ENCODE measurements at regions not wholly inside any gene's neighbourhood (a gene's known extent, or its start where the extent isn't known, plus 50 kb on each side); places are given as distances from the start of the nearest gene placed in this dataset.

DNA sequence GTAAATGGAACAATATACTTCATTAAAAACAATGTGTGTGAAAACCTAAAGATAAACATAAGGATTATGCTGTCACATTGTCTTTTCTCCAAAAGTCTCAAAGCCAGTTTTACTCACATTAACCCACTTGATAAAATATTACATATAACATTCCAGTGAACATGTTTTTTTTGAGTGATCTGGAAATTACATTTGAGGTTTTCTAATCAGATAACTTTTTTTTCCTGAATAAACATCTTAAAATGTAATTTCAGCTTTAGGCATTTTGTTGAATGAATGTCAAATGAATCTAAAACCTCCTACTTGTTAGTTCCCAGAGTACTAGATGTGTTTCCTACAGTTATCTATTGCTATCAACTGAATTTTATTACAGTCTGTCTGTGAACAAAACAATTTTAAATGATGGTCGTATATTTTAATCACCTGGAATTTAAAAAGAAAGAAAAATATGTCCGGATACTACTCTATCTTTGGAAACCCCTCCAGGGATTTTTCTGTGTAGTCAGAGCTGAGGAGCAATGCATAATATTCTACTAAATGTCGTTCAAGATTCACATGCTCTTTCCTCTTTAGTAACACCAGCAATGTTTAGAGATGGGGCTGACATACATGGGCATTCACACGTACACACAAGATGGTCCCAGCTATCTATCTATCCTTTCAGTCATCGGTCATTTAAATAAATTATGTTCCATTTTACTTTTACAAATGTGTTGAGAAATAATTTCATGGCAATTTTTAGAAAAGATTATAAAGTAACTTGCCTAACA lies 283.9 kb downstream of the KLF12 start:
- no peak for DNase-seq (ENCODE audit: low read depth, low spot score)

GRCh38 chr13:73849292-73849691 lies 284.9 kb downstream of the KLF12 start:
- peak; percentile 45 for DNase-seq (ENCODE audit: low read depth, low spot score)

GRCh38 chr13:73844986-73845385 lies 289.2 kb downstream of the KLF12 start:
- no peak for DNase-seq (ENCODE audit: low read depth, low spot score)

- DNase-seq (ENCODE audit: low read depth, low spot score) = no peak
Observed at GRCh38 chr13:73842626-73843025, 291.6 kb downstream of the KLF12 start.

- no peak for DNase-seq (ENCODE audit: low read depth, low spot score)
Observed at GRCh38 chr13:73842184-73842583, 292.0 kb downstream of the KLF12 start.

DNA sequence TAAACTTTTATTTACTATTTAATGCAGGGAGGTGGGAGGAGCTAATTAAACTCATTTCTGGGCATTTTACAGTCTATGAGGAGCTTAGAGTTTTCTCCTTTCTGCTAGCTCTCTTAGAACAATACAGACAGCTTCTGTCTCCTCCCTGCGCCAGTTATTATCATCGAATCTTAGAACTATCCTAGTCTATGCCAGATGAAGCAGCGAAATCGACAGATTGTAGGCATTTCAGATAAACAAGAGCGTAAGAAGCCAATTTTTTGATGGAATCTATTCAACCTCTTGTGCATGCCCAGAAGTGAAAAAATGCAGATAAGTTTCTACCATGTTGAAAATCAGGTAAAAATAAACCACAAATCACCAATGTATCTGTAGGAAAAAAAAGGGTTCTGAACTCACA lies 297.1 kb downstream of the KLF12 start:
- DNase-seq (ENCODE audit: low read depth, low spot score) = no peak

GRCh38 chr13:73835138-73835721 lies 299.0 kb downstream of the KLF12 start:
- DNase-seq (ENCODE audit: low read depth, low spot score) = peak; percentile 3

DNA sequence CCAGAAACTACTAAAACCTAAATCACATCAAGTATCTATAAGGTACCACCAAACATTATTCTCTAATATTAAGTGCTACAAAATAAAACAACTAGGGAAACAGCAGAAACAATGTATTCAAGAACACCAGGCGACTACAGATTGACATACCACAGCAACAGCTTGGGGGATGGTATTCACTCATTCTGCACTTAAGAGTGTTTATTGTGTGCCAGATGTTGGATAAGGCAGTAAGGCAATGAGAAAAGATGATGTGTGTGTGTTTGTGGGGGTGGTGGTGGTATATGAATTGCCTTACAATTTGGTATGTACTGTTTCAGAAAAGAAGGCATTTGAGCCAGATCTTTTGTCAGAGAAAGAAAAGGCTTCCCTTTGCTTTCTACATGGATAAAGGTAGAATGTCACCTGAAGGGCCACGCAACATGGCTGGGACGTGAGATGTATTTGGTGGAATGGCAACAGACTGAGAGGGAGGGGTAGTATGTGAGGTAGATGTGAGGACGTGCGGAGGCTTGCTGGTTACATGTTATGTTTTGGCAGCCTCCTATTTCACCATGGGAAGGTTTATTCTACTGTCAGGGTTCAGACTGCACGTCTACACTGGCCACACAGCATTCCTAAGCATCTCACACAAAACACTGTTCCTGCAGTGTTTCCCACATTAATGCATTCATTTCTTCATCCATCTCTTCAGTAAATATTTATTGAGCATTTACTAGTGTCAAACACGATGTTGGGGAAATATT lies 300.7 kb downstream of the KLF12 start:
- DNase-seq (ENCODE audit: low read depth, low spot score) = no peak

- DNase-seq (ENCODE audit: low read depth, low spot score) = no peak
Observed at GRCh38 chr13:73832825-73833224, 301.4 kb downstream of the KLF12 start.

DNA sequence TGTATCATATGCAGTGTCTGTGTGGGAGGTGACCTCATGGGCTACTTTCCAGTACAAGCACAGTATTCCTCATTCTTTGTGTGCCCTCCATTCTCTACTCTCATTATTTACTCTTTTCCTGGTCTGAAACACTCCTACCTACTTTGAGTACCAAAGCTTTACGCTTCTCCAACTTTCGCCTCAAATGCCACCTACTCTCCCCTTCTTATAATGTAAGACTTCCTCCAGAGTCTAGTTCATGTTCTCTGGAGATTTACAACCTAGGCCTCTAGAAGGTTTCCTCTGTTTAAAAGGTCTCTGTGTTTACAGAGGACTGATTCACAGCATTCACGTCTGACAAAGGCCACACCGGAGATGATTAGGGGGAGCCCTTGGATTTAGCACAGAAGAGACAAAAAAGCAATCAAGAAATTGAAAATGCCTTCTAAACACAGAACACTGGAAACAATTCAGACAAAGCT lies 302.0 kb downstream of the KLF12 start:
- DNase-seq (ENCODE audit: low read depth, low spot score) = no peak

- no peak for DNase-seq (ENCODE audit: low read depth, low spot score)
Observed at GRCh38 chr13:73829416-73829815, 304.8 kb downstream of the KLF12 start.

GRCh38 chr13:73828811-73829210 lies 305.4 kb downstream of the KLF12 start:
- DNase-seq (ENCODE audit: low read depth, low spot score) = no peak

- no peak for DNase-seq (ENCODE audit: low read depth, low spot score)
Observed at GRCh38 chr13:73827434-73827833, 306.8 kb downstream of the KLF12 start.

- no peak for DNase-seq (ENCODE audit: low read depth, low spot score)
Observed at GRCh38 chr13:73825143-73825542, 309.1 kb downstream of the KLF12 start.

DNA sequence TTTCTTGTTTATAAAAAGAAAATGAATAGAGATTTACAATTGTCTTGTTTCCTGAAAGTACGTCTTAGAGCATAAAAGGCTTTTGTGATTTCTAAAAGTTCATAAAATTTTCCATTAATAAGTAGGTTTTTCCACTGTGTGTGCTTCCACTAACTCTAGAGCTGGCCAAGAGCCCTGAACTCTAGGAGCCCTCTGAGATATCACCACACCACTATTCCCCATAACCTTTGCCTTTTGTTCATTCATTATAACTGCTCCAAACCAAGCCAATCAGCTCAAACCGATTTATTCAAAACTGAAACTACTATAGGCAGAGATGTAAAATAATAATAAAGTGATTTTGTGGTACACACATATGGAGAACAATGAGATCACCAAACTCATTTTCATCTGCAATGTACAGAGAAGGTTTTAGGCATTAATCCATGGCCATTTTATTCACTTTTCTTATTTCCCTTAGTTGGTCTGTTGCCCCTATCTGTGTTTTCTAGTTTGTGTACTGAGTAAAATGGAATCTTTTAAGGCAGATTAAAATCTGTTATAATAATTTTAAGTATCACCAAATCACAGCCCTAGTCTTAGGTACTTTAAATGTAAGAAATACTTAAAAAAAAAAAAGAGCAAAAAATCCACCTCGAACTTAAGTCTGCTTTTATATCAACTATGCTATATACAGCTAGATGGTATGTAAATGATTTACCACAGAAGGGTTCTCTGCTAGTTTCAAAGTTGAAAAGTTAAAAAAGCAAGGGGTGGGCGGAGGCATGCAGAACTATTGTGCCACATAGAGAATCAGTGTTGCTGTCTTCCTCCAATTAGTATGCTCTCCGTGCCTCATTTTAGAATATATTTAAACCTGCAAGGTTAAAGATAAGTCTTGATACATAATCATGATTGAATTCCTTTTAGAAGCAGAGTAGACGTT lies 311.3 kb downstream of the KLF12 start:
- no peak for DNase-seq (ENCODE audit: low read depth, low spot score)

DNA sequence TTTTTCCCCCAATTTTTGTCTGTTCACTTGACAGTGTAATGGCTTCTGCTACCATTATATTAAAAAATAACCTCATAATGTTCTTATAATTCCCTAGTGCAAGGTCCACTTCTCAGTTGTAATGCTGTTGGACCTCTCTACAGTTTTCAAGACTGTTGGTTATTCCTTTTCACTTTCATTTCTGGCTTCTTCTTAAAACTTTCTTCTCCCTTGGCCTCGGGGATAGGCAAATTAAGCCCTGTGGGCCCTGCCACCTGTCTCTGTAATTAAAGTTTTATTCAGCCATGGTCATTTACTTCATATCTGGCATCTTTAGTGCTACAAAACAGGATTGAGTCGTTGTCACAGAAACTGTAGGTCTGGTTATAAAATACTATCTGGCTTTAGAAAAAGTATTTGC lies 313.5 kb downstream of the KLF12 start:
- DNase-seq (ENCODE audit: low read depth, low spot score) = no peak

DNA sequence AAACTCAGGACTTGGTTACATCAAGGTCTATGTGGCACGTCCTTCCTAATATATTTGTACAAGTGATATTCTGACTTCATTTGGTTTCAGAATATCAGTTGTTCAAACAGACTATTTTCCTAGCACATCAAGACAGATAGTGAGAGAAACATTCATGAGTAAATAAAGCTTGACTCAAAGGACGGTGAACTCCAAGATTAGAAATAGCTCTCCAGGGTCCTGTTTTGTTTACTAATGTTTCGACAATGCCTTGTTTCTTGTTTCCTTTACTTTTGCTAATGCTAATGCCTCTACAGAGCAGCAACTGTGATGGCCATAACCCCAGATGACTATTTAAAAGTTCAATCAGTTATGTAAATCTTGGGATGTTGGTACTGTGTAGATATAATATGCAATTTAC lies 313.9 kb downstream of the KLF12 start:
- DNase-seq (ENCODE audit: low read depth, low spot score) = no peak

GRCh38 chr13:73819711-73820110 lies 314.5 kb downstream of the KLF12 start:
- no peak for DNase-seq (ENCODE audit: low read depth, low spot score)

- DNase-seq (ENCODE audit: low read depth, low spot score) = no peak
Observed at GRCh38 chr13:73816702-73817101, 317.5 kb downstream of the KLF12 start.

- DNase-seq (ENCODE audit: low read depth, low spot score) = no peak
Observed at GRCh38 chr13:73815796-73816195, 318.4 kb downstream of the KLF12 start.

- no peak for DNase-seq (ENCODE audit: low read depth, low spot score)
Observed at GRCh38 chr13:73810647-73811046, 323.6 kb downstream of the KLF12 start.

DNA sequence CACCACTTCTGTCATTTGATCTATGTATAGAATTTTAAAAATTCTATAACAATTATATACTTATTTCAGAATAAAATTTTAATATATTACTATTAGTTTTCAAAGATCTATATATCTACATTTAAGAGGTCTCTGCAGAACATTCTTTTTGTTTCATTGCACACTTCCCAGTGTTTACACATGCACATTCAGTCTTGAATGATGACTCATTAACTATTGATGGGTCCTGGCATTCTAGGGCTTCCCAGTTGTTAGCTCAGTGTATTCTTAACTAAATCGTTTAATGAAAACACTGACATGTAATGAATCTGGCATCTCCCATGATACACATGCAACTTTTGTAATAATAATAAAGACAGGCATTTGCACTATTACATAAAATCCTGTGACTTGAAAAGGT lies 324.6 kb downstream of the KLF12 start:
- DNase-seq (ENCODE audit: low read depth, low spot score) = no peak
